ENCODE measurements at regions not wholly inside any gene's neighbourhood (a gene's known extent, or its start where the extent isn't known, plus 50 kb on each side); places are given as distances from the start of the nearest gene placed in this dataset.
A peak's percentile ranks its signal among the peaks of the same experiment; 100 is the strongest.

DNA sequence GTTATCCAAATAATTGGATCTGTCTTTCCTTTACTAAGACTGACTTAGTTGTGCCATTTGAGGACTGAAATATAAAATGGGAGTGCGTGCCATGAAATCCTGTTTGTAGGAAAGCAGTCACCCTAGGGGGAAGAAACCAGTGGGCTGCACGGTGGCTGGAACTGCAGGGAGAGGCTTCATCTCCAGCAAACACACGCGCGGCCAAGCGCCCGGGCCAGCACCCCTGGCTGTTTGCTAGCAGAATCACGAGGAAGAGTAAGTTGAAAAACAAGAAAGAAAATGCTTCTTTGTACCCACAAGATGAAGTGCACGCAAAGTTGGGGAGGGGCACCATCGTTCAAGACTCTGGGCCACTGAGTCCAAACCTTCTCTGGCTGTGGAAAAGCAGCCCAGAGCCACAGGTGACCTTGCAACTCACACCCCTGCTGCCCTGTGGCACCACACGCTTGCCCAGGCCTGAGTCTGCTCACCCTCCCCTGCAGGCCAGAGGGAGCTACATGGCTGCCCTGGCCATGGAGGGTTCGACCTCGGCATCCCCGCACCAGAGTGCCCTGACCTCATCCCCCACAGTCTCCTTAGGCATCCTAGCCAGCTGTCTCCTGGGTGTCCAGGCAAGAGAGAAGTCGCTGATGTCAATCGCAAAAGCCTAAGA lies 55.2 kb downstream of the IRX2 start:
- DNase-seq (ENCODE audit: insufficient read length, low spot score), result no peak
- no peak for FAIRE-seq

DNA sequence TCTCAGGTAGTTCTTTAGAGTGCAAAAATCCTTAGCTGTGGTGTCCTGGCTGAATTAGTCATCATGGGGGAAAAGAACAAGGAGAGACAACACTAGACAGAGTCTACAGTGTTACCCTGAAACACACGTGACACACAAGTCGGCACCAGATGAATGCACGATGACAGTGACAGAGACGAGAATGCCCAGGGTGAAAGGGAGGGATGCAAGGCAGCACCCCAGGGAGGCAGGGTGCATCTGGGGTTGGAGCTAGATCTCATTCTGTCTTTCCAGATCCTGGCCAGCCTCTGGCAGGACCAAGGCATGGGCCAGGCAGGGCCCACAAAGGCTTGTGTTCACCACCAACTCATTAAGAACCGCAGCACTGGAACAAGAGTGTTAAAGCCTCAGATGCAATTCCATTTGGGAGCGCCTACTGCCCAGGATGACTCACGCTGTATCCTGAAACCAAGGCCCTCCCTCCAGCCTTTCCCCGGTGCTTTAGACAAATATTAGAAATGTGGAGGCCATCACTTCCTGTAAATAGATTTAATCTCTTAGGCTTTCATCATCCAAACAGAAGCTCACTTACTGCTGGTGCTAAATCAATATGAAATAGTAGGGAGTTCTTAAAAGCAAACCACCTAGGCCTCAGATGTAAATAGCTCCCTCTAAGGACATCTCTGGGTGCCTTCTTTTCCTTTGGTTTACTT lies 56.1 kb downstream of the IRX2 start:
- FAIRE-seq, result no peak

DNA sequence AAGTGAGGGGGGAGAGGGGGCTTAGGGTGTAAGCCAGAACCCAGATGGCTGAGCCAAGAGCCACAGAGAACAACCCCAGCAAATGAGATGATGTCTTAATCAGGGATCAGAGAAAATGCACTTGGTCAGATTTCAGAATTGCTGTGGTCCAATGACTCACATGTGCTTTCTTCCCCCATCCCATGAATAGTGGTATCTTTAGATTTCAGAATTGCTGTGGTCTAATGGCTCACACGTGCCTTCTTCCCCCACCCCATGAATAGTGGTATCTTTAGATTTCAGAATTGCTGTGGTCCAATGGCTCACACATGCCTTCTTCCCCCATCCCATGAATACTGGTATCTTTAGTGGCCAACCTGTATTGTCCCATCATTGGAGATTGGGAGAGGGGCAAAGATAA lies 59.9 kb downstream of the IRX2 start:
- no peak for FAIRE-seq
- no peak for DNase-seq (ENCODE audit: insufficient read length, low spot score)

More for the DNA sequence above, 56.1 kb downstream of the IRX2 start:
- DNase-seq (ENCODE audit: insufficient read length, low spot score), result no peak

DNA sequence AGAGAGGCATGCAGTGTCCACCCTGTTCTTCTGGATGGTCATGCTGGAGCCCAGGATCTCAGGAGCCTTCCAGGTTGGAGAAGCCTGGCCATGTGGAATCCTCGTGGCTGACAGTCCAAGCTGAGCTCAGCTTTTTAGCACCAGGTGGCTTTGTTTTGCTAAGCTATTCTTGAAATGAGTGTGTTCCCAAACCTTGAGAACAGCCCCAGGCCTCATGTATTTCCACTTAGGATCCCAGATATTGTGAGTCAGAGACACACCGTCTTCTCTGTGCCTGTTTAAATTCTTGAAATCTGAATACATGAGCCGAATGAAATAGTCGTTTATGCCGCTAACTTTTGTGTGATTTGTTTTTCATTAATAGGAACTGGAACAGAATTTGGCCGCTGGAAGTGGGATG lies 61.2 kb downstream of the IRX2 start:
- DNase-seq (ENCODE audit: insufficient read length, low spot score), result no peak
- FAIRE-seq, result no peak

DNA sequence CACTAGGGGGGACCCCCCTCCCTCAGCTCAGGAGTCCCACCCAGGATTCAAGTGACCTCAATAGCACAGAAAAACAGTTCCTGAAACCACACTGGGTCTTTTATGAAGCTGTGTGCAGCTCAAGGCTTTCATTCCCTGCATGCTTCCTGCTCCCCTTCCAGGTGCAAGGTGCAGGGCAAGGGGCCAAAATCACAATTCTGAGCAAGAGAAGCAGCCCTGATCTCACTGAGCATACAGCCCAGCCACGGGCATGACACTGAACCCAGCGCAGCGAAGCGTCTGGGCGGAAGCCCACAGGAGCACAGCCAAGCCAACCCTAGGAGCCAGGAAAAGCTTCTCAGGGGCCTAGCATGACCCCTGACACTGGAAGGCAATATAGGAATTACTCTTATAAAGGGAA lies 62.9 kb downstream of the IRX2 start:
- FAIRE-seq (no peak), DNase-seq (ENCODE audit: insufficient read length, low spot score) (no peak)

DNA sequence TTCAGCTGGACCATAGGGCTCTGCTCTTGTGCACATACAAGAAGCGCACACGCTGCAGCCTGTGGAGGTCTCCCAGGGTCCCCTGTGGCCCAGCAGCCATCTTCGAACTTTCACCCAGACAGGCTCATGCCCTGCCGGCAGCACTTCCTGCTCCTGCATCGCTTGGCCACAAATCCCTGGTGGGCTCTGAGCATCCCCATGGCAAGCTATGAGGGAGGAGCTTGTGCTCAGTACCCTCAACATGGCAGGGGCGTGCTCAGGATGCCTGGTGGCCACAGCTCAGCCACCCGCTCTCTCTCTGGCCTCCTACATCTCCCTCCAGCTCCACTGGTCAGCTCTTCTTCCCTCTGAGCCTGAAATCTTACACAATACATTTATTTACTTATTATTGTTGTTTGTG lies 63.7 kb downstream of the IRX2 start:
- FAIRE-seq, result no peak
- no peak for DNase-seq (ENCODE audit: insufficient read length, low spot score)

DNA sequence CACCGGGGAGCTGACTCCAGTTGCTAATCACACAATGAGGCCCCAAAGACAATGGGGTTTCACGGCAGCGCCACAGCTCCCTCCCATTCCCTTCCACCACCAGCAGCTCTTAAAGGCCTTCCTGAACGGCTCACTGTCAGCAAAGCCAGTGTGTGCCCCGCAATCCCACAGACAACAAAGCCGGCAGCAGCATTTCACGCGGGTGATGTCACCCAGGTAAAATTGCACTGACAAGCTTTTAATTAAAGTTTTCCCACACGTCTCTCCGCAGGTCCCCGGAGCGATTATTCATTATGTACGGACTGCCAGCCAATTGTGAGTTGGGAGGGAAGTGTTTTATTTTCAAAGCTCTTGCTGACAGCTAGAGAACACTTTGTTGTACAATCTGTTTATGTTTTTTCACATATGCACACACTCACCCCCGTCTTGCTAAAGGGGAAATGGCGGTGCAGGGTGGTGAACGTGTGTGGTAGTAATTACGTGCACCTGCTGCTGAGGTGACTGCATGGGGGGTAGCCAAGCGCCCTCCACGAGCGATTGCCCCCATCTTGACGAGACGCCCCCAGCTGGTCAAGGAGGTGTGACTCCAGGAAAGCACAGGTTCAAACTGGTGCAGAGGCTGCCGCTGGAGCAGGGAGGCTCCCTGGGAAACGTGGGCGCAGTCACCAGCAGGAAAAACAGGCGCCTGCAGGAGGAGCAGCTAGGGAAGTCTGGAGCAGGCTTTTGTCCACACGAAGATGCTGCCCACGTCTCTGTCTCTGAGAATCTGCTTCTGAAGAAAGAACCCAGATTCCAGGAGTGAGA lies 65.0 kb downstream of the IRX2 start:
- no peak for DNase-seq (ENCODE audit: insufficient read length, low spot score)

DNA sequence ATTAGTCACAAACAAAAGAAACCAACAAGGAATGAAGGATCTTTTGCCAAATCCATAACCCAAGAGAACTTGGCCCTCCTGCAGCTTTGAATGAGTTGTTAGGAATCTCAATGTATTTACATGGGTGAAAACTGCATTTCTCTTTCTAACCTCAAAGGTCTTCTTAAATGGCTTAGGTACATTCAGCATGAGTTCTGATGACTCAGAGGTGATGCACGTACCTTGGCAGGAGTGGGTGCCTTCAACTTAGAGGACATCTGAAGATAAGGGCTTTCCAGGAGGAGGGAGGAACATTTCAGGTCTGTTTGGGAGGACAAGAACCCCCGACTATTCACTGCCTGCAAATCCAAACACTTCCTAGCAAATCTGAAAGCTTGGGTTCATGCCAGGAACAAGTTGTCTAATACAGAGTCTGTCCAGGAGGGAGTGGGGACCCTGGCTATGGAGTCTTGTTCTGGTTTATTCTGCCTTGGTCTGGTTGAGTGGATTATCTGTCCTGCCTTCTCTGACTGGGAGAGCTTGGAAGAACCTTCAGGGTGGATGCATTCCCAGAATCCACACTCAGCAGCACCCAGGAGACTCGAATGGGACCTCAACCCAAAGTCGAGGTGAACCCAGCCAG lies 65.7 kb downstream of the IRX2 start:
- no peak for FAIRE-seq
- no peak for DNase-seq (ENCODE audit: insufficient read length, low spot score)

More for the DNA sequence above, 65.0 kb downstream of the IRX2 start:
- no peak for FAIRE-seq

DNA sequence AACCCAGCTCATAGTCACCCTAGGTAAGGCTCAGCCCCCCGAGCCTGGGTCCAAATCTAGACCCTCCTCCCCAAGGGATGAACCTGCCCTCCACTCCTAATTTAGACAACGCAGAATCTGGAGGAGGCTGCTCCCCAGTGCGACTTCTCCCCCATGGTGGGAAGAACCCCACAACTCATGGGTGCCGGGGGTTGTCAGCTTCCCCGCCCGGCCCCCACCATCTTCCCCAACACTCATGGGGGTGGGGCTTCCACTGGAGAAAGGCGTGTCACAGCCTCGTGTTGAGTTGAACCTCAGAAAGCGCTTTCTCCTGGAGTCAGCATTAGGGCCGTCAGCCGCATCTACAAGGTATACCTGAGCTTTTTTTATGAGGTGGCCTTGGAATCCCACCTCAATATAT lies 66.9 kb downstream of the IRX2 start:
- FAIRE-seq (no peak), DNase-seq (ENCODE audit: insufficient read length, low spot score) (no peak)

DNA sequence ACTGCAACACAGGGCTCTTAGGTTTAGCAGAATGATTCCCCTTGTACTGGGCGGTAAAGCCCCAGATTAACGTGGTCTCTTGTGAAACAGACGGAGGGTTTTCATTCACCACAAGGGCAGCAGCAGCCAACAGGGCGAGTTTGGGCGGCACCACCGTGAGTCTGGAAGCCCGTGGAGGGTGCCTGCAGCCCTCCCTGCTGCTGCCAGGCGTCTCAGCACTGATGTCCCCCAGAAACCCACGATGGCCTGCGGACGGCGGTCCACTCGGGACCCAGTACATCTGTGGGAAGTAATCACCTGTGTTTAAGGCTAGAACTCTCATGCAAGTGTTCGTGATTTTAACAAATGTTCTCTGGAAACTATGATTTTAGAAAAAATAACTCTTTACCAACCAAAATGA lies 67.8 kb downstream of the IRX2 start:
- DNase-seq (ENCODE audit: insufficient read length, low spot score) (no peak), FAIRE-seq (no peak)

DNA sequence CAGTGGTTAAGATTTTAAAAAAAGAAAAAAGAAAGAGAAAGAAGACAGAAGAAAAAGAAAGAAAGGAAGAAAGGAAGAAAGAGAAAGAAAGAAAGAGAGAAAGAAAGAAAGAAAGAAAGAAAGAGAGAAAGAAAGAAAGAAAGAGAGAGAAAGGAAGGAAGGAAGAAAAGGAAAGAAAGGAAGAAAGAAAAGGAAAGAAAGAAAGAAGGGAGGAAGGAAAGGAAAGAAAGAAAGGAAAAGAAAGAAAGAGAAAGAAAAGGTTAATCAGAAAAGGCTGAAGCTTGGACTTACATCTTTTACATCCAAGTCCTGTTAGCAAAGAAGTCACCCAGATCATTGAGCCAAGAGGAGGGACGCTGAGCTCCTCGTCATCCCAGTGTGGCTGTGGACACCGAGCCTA lies 70.0 kb downstream of the IRX2 start:
- FAIRE-seq, result no peak

DNA sequence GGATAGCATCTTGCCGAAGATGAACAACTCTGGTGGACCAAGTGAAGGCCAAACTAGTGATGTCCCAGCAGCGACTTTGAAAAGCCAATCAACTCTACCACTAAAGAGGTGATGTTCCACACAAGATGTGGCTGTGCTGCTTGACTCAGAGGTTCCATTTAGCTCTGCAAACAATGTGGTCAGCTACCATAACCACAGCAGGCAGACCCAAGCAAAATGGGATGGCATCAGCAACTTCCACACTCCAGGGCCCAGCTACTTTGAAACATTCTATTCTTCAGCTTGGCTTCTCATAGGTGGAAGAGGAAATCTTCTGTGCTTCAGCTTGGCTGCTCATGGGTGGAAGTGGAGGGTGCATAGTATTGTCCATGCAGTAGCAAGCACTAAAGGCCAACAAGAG lies 70.5 kb downstream of the IRX2 start:
- FAIRE-seq, result no peak
- DNase-seq (ENCODE audit: insufficient read length, low spot score), result no peak

More for the DNA sequence above, 70.0 kb downstream of the IRX2 start:
- DNase-seq (ENCODE audit: insufficient read length, low spot score), result no peak

DNA sequence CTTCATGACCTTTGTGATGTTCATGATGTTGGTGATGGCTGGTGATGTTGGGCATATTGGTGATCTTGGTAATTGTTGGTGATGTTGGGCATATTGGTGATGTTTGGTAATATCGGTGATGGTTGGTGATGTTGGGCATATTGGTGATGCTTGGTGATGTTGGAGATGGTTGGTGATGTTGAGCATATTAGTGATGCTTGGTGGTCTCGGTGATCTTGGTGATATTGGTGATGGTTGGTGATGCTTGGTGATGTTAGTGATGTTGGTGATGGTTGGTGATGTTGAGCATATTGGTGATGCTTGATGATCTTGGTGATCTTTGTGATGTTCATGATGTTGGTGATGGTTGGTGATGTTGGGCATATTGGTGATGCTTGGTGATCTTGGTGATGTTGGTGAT lies 73.8 kb downstream of the IRX2 start:
- peak; percentile 87 for FAIRE-seq
- no peak for DNase-seq (ENCODE audit: insufficient read length, low spot score)

DNA sequence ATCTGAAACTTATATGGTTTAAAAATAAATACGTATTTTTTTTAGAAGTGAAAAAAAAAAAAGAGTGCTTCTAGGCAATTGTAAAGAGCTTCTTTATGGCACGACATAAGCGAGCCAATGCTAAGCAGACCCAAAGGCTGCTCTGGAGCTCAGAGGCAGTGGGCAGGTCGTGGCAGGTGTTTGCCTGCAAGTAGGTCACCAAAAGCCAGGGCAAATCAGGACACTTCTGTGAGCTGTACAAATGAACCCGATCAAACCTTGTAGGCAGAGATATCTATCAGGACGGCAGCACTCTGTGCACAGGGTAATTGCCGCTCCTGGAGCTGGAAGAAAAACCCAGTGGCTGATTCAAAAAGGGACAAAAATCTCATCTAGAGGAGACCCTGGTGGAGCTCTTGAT lies 75.9 kb downstream of the IRX2 start:
- no peak for DNase-seq (ENCODE audit: insufficient read length, low spot score)

DNA sequence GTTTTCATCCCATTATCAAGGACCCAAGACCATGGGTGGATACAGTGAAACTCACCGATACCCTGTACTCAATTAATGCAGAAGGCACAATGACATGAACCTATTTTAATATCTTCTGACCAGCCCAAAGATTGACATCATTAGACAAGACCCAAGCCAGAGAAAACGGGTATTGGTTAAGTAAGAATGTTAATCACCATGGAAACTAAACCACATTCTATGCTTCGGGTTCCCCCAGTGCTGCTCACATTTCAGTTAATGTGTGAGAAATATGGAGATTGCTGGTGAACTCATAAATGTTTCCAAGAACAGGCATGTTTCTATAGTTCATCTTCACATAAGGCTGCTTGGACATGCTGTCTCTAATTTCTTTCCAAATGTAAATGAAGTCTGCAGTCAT lies 77.0 kb downstream of the IRX2 start:
- DNase-seq (ENCODE audit: insufficient read length, low spot score), result no peak
- no peak for FAIRE-seq

More for the DNA sequence above, 75.9 kb downstream of the IRX2 start:
- FAIRE-seq, result peak; percentile 20

DNA sequence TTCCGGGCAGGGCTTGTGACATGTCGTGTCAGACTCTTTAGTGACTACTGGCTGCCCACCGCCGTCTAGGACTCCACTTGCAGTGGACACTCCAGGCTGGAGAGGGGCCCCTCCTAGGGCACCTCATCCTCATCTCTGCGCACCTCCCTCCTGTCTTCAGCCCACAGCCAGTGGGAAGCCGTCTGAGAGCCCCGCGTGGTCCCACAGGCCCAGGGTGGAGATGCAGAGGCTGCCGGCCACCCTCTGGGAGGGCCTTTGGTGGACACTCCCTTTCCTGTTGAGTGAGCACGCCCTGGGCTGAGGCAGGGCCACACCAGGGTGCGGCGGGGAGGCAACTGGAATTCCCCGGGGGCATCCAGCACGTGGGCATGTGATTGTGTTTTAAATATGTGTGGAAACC lies 80.5 kb downstream of the IRX2 start:
- FAIRE-seq, result no peak
- DNase-seq (ENCODE audit: insufficient read length, low spot score), result no peak

DNA sequence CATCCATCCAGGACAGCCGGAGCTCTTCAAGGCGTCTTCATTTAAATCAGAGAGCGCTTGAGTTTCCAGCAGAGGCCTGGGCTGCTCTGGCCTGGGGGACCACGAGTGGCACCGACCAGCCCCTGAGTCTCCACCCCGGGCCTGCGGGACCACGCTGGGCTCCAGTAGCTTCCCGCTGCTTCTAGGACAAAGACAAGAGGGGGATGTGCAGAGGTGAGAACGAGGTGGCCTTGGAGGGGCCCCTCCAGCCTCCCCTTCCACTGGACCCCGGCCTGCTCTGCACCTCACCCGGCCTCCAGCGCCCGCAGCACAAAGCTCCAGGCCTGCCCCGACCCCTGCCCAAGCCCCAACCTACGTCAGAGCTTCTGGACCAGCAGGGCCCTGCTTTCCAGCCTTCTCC lies 81.6 kb downstream of the IRX2 start:
- no peak for DNase-seq (ENCODE audit: insufficient read length, low spot score)
- no peak for FAIRE-seq

DNA sequence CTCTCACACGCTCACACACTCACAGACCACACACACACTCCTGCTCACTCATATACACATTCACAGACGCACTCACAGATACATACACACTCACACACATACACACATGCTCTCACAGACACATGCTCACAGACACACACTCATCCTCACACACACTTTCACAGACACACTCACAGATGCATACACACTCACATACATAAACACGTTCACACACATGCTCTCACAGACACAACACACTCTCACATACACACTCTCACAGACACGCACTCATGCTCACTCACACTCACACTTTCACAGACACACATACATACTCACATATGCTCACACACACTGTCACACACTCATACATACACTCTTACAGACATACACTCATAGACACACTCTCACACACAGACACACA lies 82.2 kb downstream of the IRX2 start:
- FAIRE-seq, result peak; percentile 96
- DNase-seq (ENCODE audit: insufficient read length, low spot score), result no peak

DNA sequence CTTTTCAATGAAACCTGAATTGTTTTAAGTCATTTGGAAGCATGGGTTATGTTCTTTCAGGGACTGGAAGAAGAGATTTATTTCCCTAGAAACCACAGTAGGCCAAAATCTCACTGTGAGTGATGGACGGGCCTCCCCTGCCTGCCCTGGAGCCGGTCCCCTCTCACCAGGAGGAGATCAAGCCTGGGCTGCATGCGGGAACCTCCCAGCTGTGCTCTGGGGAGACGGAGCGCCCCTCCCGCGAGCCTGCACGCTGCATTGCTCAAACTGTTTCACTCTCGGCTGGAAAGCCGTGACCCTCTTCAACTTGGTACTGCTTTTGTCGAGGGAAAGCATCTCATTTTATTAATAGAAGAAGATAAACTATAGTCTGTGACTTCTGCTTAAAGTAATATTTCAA lies 85.4 kb downstream of the IRX2 start:
- DNase-seq (ENCODE audit: insufficient read length, low spot score) (no peak), FAIRE-seq (no peak)

DNA sequence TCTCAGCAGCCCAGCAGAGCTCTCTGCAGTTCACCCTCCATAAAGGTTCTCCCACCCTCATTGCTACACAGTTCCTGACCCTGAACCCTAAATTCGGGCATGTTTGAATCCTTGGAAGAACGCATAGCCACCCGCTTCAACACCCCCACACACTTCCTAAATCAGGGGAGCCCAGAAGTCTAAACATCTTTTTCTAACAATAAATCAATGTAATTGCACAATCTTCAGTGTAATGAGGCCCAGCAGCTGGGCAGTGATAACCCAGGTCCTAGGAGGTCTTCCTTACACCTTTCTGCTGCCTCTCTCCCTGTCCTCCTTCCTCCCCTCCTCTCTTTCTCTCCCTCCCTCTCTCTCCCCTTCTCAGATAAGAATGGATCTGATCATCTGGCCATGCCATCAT lies 88.0 kb downstream of the IRX2 start:
- DNase-seq (ENCODE audit: insufficient read length, low spot score) (no peak), FAIRE-seq (no peak)

DNA sequence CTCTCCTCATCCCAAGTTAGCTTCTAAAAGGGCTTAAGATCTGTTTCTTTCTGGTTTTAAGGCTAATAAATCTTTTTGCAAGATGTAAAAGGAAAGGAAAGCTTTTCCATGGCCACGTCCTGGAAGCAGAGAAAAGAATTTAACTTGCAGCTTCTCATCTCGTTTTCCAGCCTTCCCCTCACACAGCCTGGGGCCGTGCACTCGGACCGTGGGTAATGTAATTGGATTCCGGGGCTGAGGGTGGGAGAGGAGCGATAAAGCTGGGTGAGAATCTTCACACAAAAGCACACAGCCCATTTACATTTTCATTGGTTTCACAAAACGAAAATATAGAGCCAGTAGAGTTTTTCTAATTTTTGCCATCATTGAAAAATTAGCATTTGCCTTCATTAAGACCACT lies 91.2 kb downstream of the IRX2 start:
- no peak for DNase-seq (ENCODE audit: insufficient read length, low spot score)
- no peak for FAIRE-seq
